WTC11 (cell line): ENCODE measurements at regions not wholly inside any gene's neighbourhood (a gene's known extent, or its start where the extent isn't known, plus 50 kb on each side); places are given as distances from the start of the nearest gene placed in this dataset.

Experiments
- JUN ChIP-seq: sonication (generic); formaldehyde crosslinking; IDR thresholded peaks from 2 replicates; pipeline ENCODE4 v1.8.0; 2023; ENCODE audit warnings: mild to moderate bottlenecking, missing genetic modification reagents
- NFYB ChIP-seq: sonication (generic); formaldehyde crosslinking; conservative IDR thresholded peaks from 2 replicates; pipeline ENCODE4 v1.8.0; 2022; ENCODE audit warnings: low read depth, missing genetic modification reagents
- ZBTB21 ChIP-seq: sonication (generic); formaldehyde crosslinking; IDR thresholded peaks from 2 replicates; pipeline ENCODE4 v1.8.1; 2023; ENCODE audit warnings: mild to moderate bottlenecking, missing genetic modification reagents, borderline replicate concordance
- TF ChIP-seq, protein P1 (sequence below): fragments of 200-600 bp; IDR thresholded peaks from 2 replicates; pipeline ENCODE4 v1.8.0; 2022; ENCODE audit warnings: antibody characterized with exemption
- TF ChIP-seq, protein P2 (sequence below): sonication (generic); formaldehyde crosslinking; IDR thresholded peaks from 2 replicates; pipeline ENCODE4 v1.8.1; 2022; ENCODE audit warnings: low read depth, mild to moderate bottlenecking, moderate library complexity, missing genetic modification reagents, borderline replicate concordance

DNA sequence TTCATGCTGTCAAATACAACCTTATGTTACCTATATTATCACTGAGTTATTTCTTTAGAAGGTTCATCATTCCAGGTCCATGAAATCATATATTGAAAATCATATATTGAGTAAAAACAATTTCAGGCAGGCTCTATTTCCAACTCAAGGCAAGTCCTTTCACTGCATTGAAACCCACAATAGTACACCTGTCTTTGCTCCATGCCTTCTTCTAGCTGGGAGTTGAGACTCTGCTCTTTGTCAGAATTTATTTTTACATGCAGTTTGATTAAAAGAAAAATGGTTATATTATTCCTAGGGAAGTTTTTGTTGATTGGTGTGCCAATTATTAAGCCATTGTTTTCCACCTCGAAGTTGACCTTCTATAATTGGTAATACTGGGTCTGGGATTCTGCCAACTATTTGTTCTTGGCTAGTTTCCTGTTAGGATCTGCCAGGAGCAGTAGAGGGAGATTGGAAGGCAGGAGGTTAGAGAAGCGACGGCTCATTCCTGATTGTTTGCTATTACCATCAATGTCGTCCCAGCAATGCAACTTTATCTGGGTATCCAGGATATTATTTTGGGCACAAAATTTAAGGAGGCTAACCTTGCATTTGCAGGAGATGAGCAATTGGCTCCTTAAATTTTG is 79.5 kb upstream of the MIS18BP1 start:
- TF ChIP-seq, protein P1, sequence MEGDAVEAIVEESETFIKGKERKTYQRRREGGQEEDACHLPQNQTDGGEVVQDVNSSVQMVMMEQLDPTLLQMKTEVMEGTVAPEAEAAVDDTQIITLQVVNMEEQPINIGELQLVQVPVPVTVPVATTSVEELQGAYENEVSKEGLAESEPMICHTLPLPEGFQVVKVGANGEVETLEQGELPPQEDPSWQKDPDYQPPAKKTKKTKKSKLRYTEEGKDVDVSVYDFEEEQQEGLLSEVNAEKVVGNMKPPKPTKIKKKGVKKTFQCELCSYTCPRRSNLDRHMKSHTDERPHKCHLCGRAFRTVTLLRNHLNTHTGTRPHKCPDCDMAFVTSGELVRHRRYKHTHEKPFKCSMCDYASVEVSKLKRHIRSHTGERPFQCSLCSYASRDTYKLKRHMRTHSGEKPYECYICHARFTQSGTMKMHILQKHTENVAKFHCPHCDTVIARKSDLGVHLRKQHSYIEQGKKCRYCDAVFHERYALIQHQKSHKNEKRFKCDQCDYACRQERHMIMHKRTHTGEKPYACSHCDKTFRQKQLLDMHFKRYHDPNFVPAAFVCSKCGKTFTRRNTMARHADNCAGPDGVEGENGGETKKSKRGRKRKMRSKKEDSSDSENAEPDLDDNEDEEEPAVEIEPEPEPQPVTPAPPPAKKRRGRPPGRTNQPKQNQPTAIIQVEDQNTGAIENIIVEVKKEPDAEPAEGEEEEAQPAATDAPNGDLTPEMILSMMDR: no peak
- no peak for TF ChIP-seq JUN (CRISPR knock-in tag)
- TF ChIP-seq ZBTB21 (CRISPR knock-in tag): no peak
- TF ChIP-seq NFYB (CRISPR knock-in tag): no peak
- TF ChIP-seq, protein P2, sequence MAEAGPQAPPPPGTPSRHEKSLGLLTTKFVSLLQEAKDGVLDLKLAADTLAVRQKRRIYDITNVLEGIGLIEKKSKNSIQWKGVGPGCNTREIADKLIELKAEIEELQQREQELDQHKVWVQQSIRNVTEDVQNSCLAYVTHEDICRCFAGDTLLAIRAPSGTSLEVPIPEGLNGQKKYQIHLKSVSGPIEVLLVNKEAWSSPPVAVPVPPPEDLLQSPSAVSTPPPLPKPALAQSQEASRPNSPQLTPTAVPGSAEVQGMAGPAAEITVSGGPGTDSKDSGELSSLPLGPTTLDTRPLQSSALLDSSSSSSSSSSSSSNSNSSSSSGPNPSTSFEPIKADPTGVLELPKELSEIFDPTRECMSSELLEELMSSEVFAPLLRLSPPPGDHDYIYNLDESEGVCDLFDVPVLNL: no peak
